GM23338 (cell line): ENCODE measurements at regions not wholly inside any gene's neighbourhood (a gene's known extent, or its start where the extent isn't known, plus 50 kb on each side); places are given as distances from the start of the nearest gene placed in this dataset.

Source experiments
- ATAC-seq: fragments of 200-7000 bp; cut with Tn5 transposase; 3 replicates; pipeline ENCODE4 v1.9.1; 2020
- DNase-seq: peaks from one replicate; pipeline ENCODE4 v3.0.0-alpha.2; 2015; ENCODE audit warnings: low spot score
- H2AFZ ChIP-seq: fragments of 200-600 bp; sonication (generic); 2 replicates; pipeline ENCODE4 v1.8.0; 2016; ENCODE audit warnings: antibody characterized with exemption, mild to moderate bottlenecking, moderate library complexity
- H3F3A ChIP-seq: fragments of 200-600 bp; sonication (generic); replicated peaks from 2 replicates; pipeline ENCODE4 v1.8.0; 2017; ENCODE audit warnings: antibody characterized with exemption, mixed run types, low read depth
- H3K27ac ChIP-seq: fragments of 200-600 bp; sonication (generic); 2 replicates; pipeline ENCODE4 v1.6.1; 2016; ENCODE audit warnings: low read depth
- H3K27me3 ChIP-seq: fragments of 200-600 bp; sonication (generic); 2 replicates; pipeline ENCODE4 v1.8.0; 2016; ENCODE audit warnings: mild to moderate bottlenecking, mixed run types, moderate library complexity; ENCODE audit not compliant: insufficient read depth
- H3K36me3 ChIP-seq: fragments of 200-600 bp; sonication (generic); 2 replicates; pipeline ENCODE4 v1.8.0; 2016; ENCODE audit warnings: mild to moderate bottlenecking; ENCODE audit not compliant: insufficient read depth
- H3K4me1 ChIP-seq: fragments of 200-600 bp; sonication (generic); 2 replicates; pipeline ENCODE4 v1.8.0; 2016; ENCODE audit warnings: mild to moderate bottlenecking, moderate library complexity; ENCODE audit not compliant: insufficient read depth
- H3K4me2 ChIP-seq: fragments of 200-600 bp; sonication (generic); 2 replicates; pipeline ENCODE4 v1.7.1; 2017; ENCODE audit warnings: mixed run types
- H3K4me3 ChIP-seq: fragments of 200-600 bp; sonication (generic); 2 replicates; pipeline ENCODE4 v1.6.1; 2016; ENCODE audit warnings: mixed run types
- H3K79me2 ChIP-seq: fragments of 200-600 bp; sonication (generic); replicated peaks from 2 replicates; pipeline ENCODE4 v1.8.0; 2017; ENCODE audit warnings: mild to moderate bottlenecking; ENCODE audit not compliant: insufficient read depth
- H3K9me2 ChIP-seq: fragments of 200-600 bp; sonication (generic); 2 replicates; pipeline ENCODE4 v1.8.0; 2017; ENCODE audit not compliant: insufficient read depth
- H4K20me1 ChIP-seq: fragments of 200-600 bp; sonication (generic); replicated peaks from 2 replicates; pipeline ENCODE4 v1.8.0; 2017; ENCODE audit warnings: mild to moderate bottlenecking; ENCODE audit not compliant: insufficient read depth
- H3K27ac Mint-ChIP-seq: 2 replicates; pipeline ENCODE4 v1.8.0; 2020; ENCODE audit warnings: inconsistent platforms, mild to moderate bottlenecking, moderate library complexity, mixed read lengths
- H3K27me3 Mint-ChIP-seq: 3 replicates; pipeline ENCODE4 v1.8.0; 2022; ENCODE audit warnings: low read depth, mild to moderate bottlenecking, moderate library complexity, mixed read lengths, inconsistent platforms; ENCODE audit not compliant: insufficient read depth, poor library complexity
- H3K36me3 Mint-ChIP-seq: 3 replicates; pipeline ENCODE4 v1.8.0; 2021; ENCODE audit warnings: low read depth, mild to moderate bottlenecking, inconsistent platforms, moderate library complexity, mixed read lengths
- H3K4me1 Mint-ChIP-seq: 3 replicates; pipeline ENCODE4 v1.8.0; 2020; ENCODE audit warnings: mild to moderate bottlenecking, inconsistent platforms, mixed read lengths
- H3K4me3 Mint-ChIP-seq: 3 replicates; pipeline ENCODE4 v1.8.0; 2021; ENCODE audit warnings: moderate library complexity, mild to moderate bottlenecking, inconsistent platforms, mixed read lengths
- H3K9me3 Mint-ChIP-seq: 3 replicates; pipeline ENCODE4 v1.8.0; 2020; ENCODE audit warnings: moderate library complexity, mild to moderate bottlenecking, inconsistent platforms, mixed read lengths
- CREB1 ChIP-seq: fragments of 250-450 bp; sonication (Bioruptor Pico); IDR thresholded peaks from 2 replicates; pipeline ENCODE4 v1.5.0; 2020; ENCODE audit warnings: low read depth, mild to moderate bottlenecking, moderate library complexity
- EZH2 ChIP-seq: fragments of 200-600 bp; sonication (generic); IDR thresholded peaks from one replicate; pipeline ENCODE4 v1.8.0; 2017; ENCODE audit warnings: antibody characterized with exemption, mild to moderate bottlenecking, low read depth; ENCODE audit not compliant: unreplicated experiment
- EZH2phosphoT487 ChIP-seq: fragments of 200-600 bp; sonication (generic); IDR thresholded peaks from one replicate; pipeline ENCODE4 v1.8.1; 2018; ENCODE audit warnings: antibody characterized with exemption; ENCODE audit not compliant: unreplicated experiment
- POLR2AphosphoS5 ChIP-seq: IDR thresholded peaks from 2 replicates; pipeline ENCODE4 v1.6.1; 2016; ENCODE audit warnings: antibody characterized with exemption, low read depth
- STAT1 ChIP-seq: IDR thresholded peaks from one replicate; pipeline ENCODE4 v1.6.1; 2016; ENCODE audit warnings: antibody characterized with exemption; ENCODE audit not compliant: unreplicated experiment
- ZNF114 ChIP-seq: fragments of 250-450 bp; sonication (Bioruptor Pico); IDR thresholded peaks from 2 replicates; pipeline ENCODE4 v1.5.0; 2020; ENCODE audit warnings: mild to moderate bottlenecking, moderate library complexity
- ZNF331 ChIP-seq: fragments of 250-450 bp; sonication (Bioruptor Pico); IDR thresholded peaks from 2 replicates; pipeline ENCODE4 v1.5.0; 2020; ENCODE audit warnings: low read depth, mild to moderate bottlenecking, moderate library complexity
- TF ChIP-seq, protein P1 (sequence below), 2 experiments: fragments of 200-600 bp in 1 of 2; sonication (generic) in 1 of 2; conservative IDR thresholded peaks; 2 replicates each; pipeline versions ENCODE4 v1.5.1 to v1.6.1; 2016 to 2017; ENCODE audit warnings: antibody characterized with exemption in 2 of 2, low read depth in 2 of 2, mild to moderate bottlenecking in 2 of 2, moderate library complexity in 1 of 2
- TF ChIP-seq, protein P2 (sequence below): fragments of 250-450 bp; sonication (Bioruptor Pico); IDR thresholded peaks from 2 replicates; pipeline ENCODE4 v1.5.0; 2020; ENCODE audit warnings: mild to moderate bottlenecking, moderate library complexity

DNA sequence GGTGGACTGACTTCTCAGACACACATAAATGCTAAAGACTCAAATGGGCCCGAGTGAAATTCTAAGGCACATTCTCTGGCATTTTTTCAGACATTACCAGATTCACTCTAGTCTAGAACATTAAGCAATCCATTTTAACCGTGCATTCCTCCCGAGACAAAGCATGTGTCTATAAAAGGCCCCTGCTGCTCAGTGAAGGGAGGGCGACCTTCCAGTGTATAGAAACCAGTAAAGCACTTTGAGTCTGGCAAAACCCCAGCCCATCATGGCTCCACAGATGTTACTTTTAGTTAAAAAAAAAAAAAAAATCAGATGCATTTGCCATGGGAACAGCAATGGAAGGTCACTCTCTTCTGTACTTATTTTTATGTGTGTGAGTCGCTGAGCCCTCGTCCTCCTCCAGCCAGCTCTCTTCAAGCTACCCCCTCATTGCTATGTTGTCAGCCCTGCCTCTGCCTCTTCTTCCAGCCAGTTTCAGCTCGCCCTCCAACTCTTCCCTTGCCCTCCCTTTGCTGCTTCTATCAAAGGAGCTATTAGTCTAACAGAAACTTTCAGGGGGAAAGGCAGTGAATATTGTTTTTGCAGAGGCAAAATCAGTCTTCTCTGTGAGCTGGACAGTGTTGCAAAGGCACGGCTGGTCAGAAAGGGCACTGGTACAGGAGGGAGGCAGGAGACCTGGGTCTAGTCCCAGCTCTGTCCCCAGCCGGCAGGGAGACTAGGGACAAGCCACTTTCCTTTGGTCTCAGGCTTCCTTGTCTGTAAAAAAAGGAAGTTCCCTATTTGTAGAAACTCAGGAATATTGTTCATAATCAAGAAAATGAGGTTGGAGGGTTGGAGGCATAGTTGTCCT lies 644.2 kb downstream of the ZNF674 start:
- Mint-ChIP-seq H3K27me3 (no peaks in the 10 kb centered on the region), H3K36me3 (no peaks in the 10 kb centered on the region), H3K4me3 (no peak overlapping the region), H3K27ac (no peak overlapping the region), H3K4me1 (peaks cover 21% of the 10 kb centered on the region), H3K9me3 (no peaks in the 10 kb centered on the region)
- ATAC-seq: no peak; the same call in 1 of the 3 replicates
- Histone ChIP-seq H3K27ac (no peak overlapping the region), H3F3A (no peaks in the 10 kb centered on the region), H3K27me3 (no peaks in the 10 kb centered on the region), H3K4me1 (no peaks in the 10 kb centered on the region), H3K9me2 (no peaks in the 10 kb centered on the region), H3K4me2 (no peak overlapping the region), H2AFZ (peak overlapping the region; percentile 47; the same call in 1 of the 2 replicates), H3K36me3 (no peaks in the 10 kb centered on the region), H3K4me3 (no peak overlapping the region), H4K20me1 (no peaks in the 10 kb centered on the region), H3K79me2 (no peaks in the 10 kb centered on the region)
- TF ChIP-seq ZNF114 (CRISPR knock-in tag) (no peak), CREB1 (no peak), EZH2 (no peak), POLR2AphosphoS5 (no peak), ZNF331 (CRISPR knock-in tag) (no peak), STAT1 (no peak)
- TF ChIP-seq, protein P1, sequence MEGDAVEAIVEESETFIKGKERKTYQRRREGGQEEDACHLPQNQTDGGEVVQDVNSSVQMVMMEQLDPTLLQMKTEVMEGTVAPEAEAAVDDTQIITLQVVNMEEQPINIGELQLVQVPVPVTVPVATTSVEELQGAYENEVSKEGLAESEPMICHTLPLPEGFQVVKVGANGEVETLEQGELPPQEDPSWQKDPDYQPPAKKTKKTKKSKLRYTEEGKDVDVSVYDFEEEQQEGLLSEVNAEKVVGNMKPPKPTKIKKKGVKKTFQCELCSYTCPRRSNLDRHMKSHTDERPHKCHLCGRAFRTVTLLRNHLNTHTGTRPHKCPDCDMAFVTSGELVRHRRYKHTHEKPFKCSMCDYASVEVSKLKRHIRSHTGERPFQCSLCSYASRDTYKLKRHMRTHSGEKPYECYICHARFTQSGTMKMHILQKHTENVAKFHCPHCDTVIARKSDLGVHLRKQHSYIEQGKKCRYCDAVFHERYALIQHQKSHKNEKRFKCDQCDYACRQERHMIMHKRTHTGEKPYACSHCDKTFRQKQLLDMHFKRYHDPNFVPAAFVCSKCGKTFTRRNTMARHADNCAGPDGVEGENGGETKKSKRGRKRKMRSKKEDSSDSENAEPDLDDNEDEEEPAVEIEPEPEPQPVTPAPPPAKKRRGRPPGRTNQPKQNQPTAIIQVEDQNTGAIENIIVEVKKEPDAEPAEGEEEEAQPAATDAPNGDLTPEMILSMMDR (conservative IDR thresholded peaks at IDR 0.05; ENCODE audit: low read depth in 2 of 2): no peak
- no peak for DNase-seq

DNA sequence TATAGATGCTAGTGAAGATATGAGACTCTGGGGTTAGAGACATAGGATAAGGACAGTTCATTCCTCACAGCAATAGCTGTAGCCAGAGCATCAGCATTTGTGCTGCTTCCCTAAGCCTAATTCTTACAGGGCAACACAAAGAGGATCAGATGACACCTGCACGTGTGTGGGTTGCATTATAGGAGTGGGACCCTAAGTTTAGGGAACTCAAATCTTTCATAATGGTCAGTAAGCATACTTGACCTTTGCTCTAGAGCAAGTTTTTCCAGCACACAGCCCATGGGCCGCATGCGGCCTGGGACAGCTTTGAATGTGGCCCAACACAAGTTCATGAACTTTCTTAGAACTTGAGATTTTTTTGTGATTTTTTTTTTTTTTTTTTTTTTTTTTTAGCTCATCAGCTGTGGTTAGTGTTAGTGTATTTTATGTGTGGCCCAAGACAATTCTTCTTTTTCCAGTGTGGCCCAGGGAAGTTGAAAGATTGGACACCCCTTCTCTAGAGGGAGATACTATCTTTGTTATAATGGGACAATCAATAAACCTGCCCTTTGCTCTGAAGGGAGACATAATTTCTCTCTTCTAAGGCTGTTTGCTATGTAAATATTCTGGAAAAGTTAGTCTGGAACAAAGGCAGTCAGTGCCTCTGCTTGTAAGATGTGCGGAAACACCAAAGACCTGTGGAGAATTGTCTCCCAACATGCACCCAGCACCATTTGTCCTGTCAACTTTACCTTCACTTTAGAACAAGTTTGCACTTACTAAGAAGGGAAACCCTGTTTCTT lies 650.2 kb downstream of the ZNF674 start:
- Histone ChIP-seq H3F3A (no peaks in the 10 kb centered on the region), H4K20me1 (no peaks in the 10 kb centered on the region), H3K9me2 (no peaks in the 10 kb centered on the region), H2AFZ (no peak overlapping the region), H3K36me3 (no peaks in the 10 kb centered on the region), H3K4me3 (no peak overlapping the region), H3K4me1 (no peaks in the 10 kb centered on the region), H3K79me2 (no peaks in the 10 kb centered on the region), H3K27ac (no peak overlapping the region), H3K4me2 (no peak overlapping the region), H3K27me3 (no peaks in the 10 kb centered on the region)
- TF ChIP-seq EZH2: no peak
- TF ChIP-seq EZH2phosphoT487: no peak
- TF ChIP-seq CREB1: no peak
- TF ChIP-seq, protein P2, sequence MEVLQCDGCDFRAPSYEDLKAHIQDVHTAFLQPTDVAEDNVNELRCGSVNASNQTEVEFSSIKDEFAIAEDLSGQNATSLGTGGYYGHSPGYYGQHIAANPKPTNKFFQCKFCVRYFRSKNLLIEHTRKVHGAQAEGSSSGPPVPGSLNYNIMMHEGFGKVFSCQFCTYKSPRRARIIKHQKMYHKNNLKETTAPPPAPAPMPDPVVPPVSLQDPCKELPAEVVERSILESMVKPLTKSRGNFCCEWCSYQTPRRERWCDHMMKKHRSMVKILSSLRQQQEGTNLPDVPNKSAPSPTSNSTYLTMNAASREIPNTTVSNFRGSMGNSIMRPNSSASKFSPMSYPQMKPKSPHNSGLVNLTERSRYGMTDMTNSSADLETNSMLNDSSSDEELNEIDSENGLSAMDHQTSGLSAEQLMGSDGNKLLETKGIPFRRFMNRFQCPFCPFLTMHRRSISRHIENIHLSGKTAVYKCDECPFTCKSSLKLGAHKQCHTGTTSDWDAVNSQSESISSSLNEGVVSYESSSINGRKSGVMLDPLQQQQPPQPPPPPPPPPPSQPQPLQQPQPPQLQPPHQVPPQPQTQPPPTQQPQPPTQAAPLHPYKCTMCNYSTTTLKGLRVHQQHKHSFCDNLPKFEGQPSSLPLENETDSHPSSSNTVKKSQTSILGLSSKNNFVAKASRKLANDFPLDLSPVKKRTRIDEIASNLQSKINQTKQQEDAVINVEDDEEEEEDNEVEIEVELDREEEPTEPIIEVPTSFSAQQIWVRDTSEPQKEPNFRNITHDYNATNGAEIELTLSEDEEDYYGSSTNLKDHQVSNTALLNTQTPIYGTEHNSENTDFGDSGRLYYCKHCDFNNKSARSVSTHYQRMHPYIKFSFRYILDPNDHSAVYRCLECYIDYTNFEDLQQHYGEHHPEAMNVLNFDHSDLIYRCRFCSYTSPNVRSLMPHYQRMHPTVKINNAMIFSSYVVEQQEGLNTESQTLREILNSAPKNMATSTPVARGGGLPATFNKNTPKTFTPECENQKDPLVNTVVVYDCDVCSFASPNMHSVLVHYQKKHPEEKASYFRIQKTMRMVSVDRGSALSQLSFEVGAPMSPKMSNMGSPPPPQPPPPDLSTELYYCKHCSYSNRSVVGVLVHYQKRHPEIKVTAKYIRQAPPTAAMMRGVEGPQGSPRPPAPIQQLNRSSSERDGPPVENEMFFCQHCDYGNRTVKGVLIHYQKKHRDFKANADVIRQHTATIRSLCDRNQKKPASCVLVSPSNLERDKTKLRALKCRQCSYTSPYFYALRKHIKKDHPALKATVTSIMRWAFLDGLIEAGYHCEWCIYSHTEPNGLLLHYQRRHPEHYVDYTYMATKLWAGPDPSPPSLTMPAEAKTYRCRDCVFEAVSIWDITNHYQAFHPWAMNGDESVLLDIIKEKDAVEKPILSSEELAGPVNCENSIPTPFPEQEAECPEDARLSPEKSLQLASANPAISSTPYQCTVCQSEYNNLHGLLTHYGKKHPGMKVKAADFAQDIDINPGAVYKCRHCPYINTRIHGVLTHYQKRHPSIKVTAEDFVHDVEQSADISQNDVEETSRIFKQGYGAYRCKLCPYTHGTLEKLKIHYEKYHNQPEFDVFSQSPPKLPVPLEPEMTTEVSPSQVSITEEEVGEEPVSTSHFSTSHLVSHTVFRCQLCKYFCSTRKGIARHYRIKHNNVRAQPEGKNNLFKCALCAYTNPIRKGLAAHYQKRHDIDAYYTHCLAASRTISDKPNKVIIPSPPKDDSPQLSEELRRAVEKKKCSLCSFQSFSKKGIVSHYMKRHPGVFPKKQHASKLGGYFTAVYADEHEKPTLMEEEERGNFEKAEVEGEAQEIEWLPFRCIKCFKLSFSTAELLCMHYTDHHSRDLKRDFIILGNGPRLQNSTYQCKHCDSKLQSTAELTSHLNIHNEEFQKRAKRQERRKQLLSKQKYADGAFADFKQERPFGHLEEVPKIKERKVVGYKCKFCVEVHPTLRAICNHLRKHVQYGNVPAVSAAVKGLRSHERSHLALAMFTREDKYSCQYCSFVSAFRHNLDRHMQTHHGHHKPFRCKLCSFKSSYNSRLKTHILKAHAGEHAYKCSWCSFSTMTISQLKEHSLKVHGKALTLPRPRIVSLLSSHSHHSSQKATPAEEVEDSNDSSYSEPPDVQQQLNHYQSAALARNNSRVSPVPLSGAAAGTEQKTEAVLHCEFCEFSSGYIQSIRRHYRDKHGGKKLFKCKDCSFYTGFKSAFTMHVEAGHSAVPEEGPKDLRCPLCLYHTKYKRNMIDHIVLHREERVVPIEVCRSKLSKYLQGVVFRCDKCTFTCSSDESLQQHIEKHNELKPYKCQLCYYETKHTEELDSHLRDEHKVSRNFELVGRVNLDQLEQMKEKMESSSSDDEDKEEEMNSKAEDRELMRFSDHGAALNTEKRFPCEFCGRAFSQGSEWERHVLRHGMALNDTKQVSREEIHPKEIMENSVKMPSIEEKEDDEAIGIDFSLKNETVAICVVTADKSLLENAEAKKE (CRISPR knock-in tag): no peak
- no peaks in the 10 kb centered on the region for H3K36me3 Mint-ChIP-seq
- no peaks in the 10 kb centered on the region for H3K27me3 Mint-ChIP-seq
- H3K9me3 Mint-ChIP-seq: no peaks in the 10 kb centered on the region; the same call in 1 of the 3 replicates
- H3K4me1 Mint-ChIP-seq: peaks cover 5% of the 10 kb centered on the region; the same call in 2 of the 3 replicates
- no peak overlapping the region for H3K4me3 Mint-ChIP-seq
- ATAC-seq (no peak), DNase-seq (no peak)
- no peak overlapping the region for H3K27ac Mint-ChIP-seq
